GM06990 (cell line): ENCODE measurements at regions not wholly inside any gene's neighbourhood (a gene's known extent, or its start where the extent isn't known, plus 50 kb on each side); places are given as distances from the start of the nearest gene placed in this dataset.

ENCODE experiments used
- DNase-seq: peaks from one replicate; pipeline ENCODE4 v3.0.0-alpha.2; 2011; ENCODE audit not compliant: insufficient read length; ENCODE audit errors: extremely low read depth
- H3K27me3 ChIP-seq: replicated peaks from 2 replicates; pipeline ENCODE4 v1.6.0; 2011; ENCODE audit warnings: low read length; ENCODE audit not compliant: control insufficient read depth, insufficient read depth
- H3K36me3 ChIP-seq: 2 replicates; pipeline ENCODE4 v1.5.1; 2011; ENCODE audit warnings: low read length; ENCODE audit not compliant: control insufficient read depth, insufficient read depth
- H3K4me3 ChIP-seq: replicated peaks from 2 replicates; pipeline ENCODE4 v1.5.1; 2011; ENCODE audit warnings: low read depth, mild to moderate bottlenecking, control low read depth, low read length
- CTCF ChIP-seq: IDR thresholded peaks from 2 replicates; pipeline ENCODE4 v1.5.1; 2011; ENCODE audit warnings: low read length, control low read depth, mild to moderate bottlenecking, inconsistent platforms; ENCODE audit not compliant: insufficient read depth, poor library complexity, severe bottlenecking

- Histone ChIP-seq H3K4me3 (no peak overlapping the region), H3K36me3 (no peaks in the 10 kb centered on the region), H3K27me3 (no peaks in the 10 kb centered on the region)
- no peak for TF ChIP-seq CTCF
- no peak for DNase-seq
Measured at GRCh38 chr6:79416931-79417330, 120.3 kb downstream of the LCA5 start.

- Histone ChIP-seq H3K27me3 (no peaks in the 10 kb centered on the region), H3K4me3 (no peak overlapping the region), H3K36me3 (no peaks in the 10 kb centered on the region)
- TF ChIP-seq CTCF = no peak
- DNase-seq = no peak
Measured at GRCh38 chr6:79413562-79414002, 123.6 kb downstream of the LCA5 start.

GRCh38 chr6:79410806-79411205 lies 126.4 kb downstream of the LCA5 start:
- Histone ChIP-seq H3K27me3 (no peaks in the 10 kb centered on the region), H3K36me3 (no peaks in the 10 kb centered on the region), H3K4me3 (no peak overlapping the region)
- DNase-seq = no peak
- no peak for TF ChIP-seq CTCF

GRCh38 chr6:79408256-79408974 lies 128.8 kb downstream of the LCA5 start:
- TF ChIP-seq CTCF = no peak
- DNase-seq = no peak
- Histone ChIP-seq H3K4me3 (no peak overlapping the region), H3K27me3 (no peaks in the 10 kb centered on the region), H3K36me3 (no peaks in the 10 kb centered on the region)

- TF ChIP-seq CTCF = no peak
- Histone ChIP-seq H3K27me3 (no peaks in the 10 kb centered on the region), H3K36me3 (no peaks in the 10 kb centered on the region), H3K4me3 (no peak overlapping the region)
- no peak for DNase-seq
Measured at GRCh38 chr6:79404677-79405076, 132.6 kb downstream of the LCA5 start.

GRCh38 chr6:79404261-79404660 lies 133.0 kb downstream of the LCA5 start:
- no peaks in the 10 kb centered on the region for H3K27me3 ChIP-seq
- no peak overlapping the region for H3K4me3 ChIP-seq
- no peak for TF ChIP-seq CTCF
- DNase-seq = no peak
- no peaks in the 10 kb centered on the region for H3K36me3 ChIP-seq
